ENCODE measurements at regions not wholly inside any gene's neighbourhood (a gene's known extent, or its start where the extent isn't known, plus 50 kb on each side); places are given as distances from the start of the nearest gene placed in this dataset.

- TF ChIP-seq POLR2A (IDR thresholded peaks at IDR 0.05; ENCODE audit: low read length) (no peak), GATA1 (IDR thresholded peaks at IDR 0.05; ENCODE audit: low read depth, low read length) (no peak)
These were observed 114.3 kb downstream of the RBMX2 start for GRCh38 chrX:130516123-130516522.

Measured in erythroblast (primary cell).